Nephron (organoid): ENCODE measurements at regions not wholly inside any gene's neighbourhood (a gene's known extent, or its start where the extent isn't known, plus 50 kb on each side); places are given as distances from the start of the nearest gene placed in this dataset.

Source experiments
- H3K27ac Mint-ChIP-seq, 3 experiments: 2 replicates each; pipeline ENCODE4 v1.8.0; 2020; ENCODE audit warnings: mixed read lengths in 3 of 3, mild to moderate bottlenecking in 2 of 3, moderate library complexity in 1 of 3
- H3K27me3 Mint-ChIP-seq: 2 replicates; pipeline ENCODE4 v1.8.0; 2021; ENCODE audit warnings: low read depth, mild to moderate bottlenecking, moderate library complexity, mixed read lengths
- H3K36me3 Mint-ChIP-seq: 2 replicates; pipeline ENCODE4 v1.8.0; 2020; ENCODE audit warnings: low read depth, mixed read lengths
- H3K4me1 Mint-ChIP-seq: 2 replicates; pipeline ENCODE4 v1.8.0; 2020; ENCODE audit warnings: mixed read lengths
- H3K4me3 Mint-ChIP-seq, 3 experiments: 2 replicates each; pipeline ENCODE4 v1.8.0; 2020; ENCODE audit warnings: mild to moderate bottlenecking in 3 of 3, mixed read lengths in 3 of 3, moderate library complexity in 2 of 3
- H3K9me3 Mint-ChIP-seq: 2 replicates; pipeline ENCODE4 v1.8.0; 2020; ENCODE audit warnings: mixed read lengths
- CTCF ChIP-seq, 3 experiments: fragments of 200-600 bp; sonication (generic); IDR thresholded peaks; one replicate each; pipeline ENCODE4 v1.5.0; 2021; ENCODE audit warnings: antibody characterized with exemption in 3 of 3; ENCODE audit not compliant: unreplicated experiment in 3 of 3

DNA sequence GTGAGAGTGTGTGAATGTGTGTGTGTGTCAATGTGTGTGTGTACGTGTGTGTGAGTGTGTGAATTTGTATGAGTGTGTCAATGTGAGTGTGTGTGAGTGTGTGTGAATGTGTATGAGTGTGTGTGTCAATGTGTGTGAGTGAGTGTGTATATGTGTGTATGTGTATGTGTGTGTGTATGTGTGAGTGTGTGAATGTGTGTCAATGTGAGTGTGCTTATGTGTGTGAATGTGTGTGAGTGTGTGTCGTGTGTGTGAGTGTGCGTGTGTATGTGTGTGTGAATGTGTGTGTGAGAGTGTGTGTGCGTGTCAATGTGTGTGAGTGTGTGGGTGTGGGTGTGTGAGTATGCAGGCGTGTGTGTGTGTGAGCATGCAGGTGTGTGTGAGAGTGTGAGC lies 93.5 kb upstream of the ALDH1A3 start:
- Mint-ChIP-seq H3K27ac (no peak overlapping the region), H3K36me3 (no peaks in the 10 kb centered on the region), H3K4me3 (no peak overlapping the region), H3K9me3 (no peaks in the 10 kb centered on the region), H3K27me3 (no peaks in the 10 kb centered on the region), H3K4me1 (no peaks in the 10 kb centered on the region)
- no peak for TF ChIP-seq CTCF (IDR thresholded peaks at IDR 0.05; ENCODE audit: unreplicated experiment in 3 of 3)

DNA sequence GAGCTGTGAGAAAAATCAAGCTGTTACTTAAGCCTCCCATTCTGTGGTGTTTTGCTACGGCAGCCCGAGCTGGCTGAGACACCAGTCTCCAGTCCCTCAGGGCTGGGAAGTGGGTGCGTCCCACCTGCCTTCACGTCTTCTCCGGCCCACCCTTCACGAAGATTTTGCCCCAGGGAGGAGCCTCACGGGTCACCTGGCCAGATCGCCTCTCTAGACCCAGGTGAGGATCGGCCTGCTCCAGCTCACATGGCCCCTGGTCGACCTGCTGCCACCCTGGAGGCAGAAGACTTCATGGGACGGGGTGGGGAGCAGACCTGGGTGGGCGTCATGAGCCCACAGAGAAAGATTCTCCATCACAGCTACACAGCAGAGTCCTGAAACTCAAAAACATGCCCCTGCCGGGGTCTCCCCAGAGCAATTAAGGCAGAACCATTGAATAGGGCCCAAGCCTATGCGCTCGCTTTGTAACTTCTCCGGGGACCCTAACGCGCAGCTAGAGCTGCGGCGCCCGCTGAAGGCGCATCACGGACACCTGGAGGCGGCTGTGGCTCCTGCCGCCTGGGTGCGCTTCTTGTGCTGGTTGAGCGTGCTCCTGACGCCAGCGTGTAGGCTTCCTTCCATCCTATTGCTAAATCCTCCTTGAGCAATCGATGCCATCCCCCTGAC lies 92.6 kb upstream of the ALDH1A3 start:
- Mint-ChIP-seq H3K36me3 (no peaks in the 10 kb centered on the region), H3K27me3 (no peaks in the 10 kb centered on the region), H3K4me1 (no peaks in the 10 kb centered on the region), H3K27ac (no peak overlapping the region), H3K4me3 (no peak overlapping the region), H3K9me3 (no peaks in the 10 kb centered on the region)
- TF ChIP-seq CTCF (IDR thresholded peaks at IDR 0.05; ENCODE audit: unreplicated experiment in 3 of 3), result no peak

DNA sequence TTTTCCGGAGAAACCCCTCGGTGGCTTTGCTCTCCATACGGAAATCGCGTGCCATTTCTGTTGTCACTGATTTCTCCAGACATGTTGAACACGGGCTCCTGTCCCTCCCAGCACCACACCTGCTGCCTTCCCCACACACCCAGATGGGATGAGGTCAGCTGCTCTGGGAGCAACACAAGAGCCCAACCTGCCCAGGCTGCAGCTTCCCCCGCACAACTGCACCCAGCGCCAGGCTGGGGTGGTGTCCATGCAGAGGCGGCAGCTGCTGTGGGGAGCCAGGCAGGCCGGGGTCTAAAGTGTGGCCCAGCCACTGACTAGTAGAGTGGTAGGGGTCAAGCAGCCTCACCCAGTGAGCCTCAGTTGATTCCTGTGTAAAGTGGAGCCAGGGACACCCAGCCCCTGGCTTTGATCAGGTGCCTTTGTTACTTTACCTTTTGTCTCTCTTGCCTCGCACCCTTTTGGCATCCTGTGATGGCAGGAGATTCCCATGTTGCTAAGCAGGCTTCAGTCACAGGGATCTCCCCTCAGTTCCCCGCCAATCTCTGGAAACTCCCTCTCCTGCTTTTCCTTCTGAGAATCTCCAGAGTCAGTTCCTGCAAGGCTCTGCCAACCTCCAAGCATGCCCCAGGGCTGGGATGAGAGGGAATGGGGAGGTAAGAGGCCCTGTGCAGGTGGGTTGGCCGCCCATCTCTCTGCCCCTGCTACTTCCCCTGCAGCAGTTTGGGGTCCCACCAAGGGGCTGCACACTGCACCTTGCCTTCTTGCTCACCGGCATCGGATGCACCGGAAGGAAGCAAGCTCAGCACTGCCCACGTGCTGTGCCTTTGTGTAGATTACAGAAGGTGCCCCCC lies 91.8 kb upstream of the ALDH1A3 start:
- H3K9me3 Mint-ChIP-seq, result no peaks in the 10 kb centered on the region
- no peaks in the 10 kb centered on the region for H3K4me1 Mint-ChIP-seq
- H3K27ac Mint-ChIP-seq, result no peak overlapping the region

DNA sequence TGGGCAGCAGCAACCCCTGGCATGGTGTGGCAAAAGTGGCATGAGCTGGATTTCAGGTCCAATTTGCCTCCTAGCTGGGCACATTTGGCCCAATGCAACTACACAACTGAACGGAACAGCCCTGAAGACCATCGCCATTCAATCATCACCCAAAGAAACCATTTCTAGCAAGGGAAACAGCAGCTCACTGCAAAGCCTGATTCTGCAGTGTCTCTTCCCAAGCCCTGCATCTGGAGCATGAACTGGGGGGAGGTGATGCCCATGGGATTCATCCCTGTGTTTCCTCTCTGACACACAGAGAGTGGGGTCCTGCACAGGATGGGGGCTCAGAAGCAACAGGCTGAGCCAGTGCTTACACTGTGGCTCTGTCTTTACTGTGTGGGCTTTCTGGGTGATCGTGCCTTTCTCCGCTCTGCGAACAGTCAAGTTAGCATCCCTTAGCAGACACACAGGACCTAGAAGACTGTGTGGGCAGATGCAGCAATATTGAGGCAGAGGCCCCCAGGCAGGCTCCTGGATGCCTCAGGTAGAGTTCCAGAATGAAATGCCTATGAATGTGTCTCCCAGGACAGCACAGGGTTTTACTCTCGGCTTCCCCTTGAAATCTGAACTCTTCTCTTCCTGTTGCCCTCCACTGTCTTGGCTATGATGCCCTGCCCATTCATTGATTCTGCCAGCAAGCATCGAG lies 91.1 kb upstream of the ALDH1A3 start:
- no peaks in the 10 kb centered on the region for H3K9me3 Mint-ChIP-seq
- no peak overlapping the region for H3K4me3 Mint-ChIP-seq
- no peaks in the 10 kb centered on the region for H3K27me3 Mint-ChIP-seq
- H3K4me1 Mint-ChIP-seq, result no peaks in the 10 kb centered on the region
- H3K36me3 Mint-ChIP-seq, result no peaks in the 10 kb centered on the region
- TF ChIP-seq CTCF (IDR thresholded peaks at IDR 0.05; ENCODE audit: unreplicated experiment in 3 of 3), result no peak
- no peak overlapping the region for H3K27ac Mint-ChIP-seq

More for the DNA sequence above, 91.8 kb upstream of the ALDH1A3 start:
- no peaks in the 10 kb centered on the region for H3K36me3 Mint-ChIP-seq
- no peak overlapping the region for H3K4me3 Mint-ChIP-seq
- H3K27me3 Mint-ChIP-seq, result no peaks in the 10 kb centered on the region
- no peak for TF ChIP-seq CTCF (IDR thresholded peaks at IDR 0.05; ENCODE audit: unreplicated experiment in 3 of 3)

DNA sequence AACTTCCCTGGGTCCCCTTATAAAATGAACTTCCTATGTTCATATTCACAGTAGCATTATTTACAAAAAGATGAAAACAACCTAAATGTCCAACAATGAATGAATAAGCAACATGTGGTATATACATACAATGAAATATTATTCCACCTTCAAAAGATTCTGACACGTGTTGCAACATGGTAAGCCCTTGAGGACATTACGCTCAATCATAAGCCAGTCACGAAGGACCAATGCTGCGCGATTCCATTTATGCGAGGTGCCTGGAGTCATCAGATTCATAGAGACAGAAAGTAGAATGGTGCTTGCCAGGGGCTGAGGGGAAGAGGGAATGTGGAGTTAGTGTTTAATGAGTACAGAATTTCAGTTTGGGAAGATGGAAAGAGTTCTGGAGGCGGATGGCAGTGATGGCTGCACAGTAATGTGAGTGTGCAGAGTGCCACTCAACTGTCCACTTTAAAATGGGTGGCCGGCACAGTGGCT lies 88.8 kb upstream of the ALDH1A3 start:
- no peaks in the 10 kb centered on the region for H3K4me1 Mint-ChIP-seq
- H3K27me3 Mint-ChIP-seq, result peaks cover 4% of the 10 kb centered on the region
- no peak for TF ChIP-seq CTCF (IDR thresholded peaks at IDR 0.05; ENCODE audit: unreplicated experiment in 3 of 3)
- H3K4me3 Mint-ChIP-seq, result no peak overlapping the region
- H3K27ac Mint-ChIP-seq, result no peak overlapping the region
- H3K9me3 Mint-ChIP-seq, result peaks cover 4% of the 10 kb centered on the region
- H3K36me3 Mint-ChIP-seq, result no peaks in the 10 kb centered on the region
